Embryonic facial prominence (tissue), 1 donor: ENCODE measurements at regions not wholly inside any gene's neighbourhood (a gene's known extent, or its start where the extent isn't known, plus 50 kb on each side); places are given as distances from the start of the nearest gene placed in this dataset.
"Not testable (repeated sequence)": the region's sequence is repeated elsewhere in the genome, so short reads cannot be mapped to it uniquely, and the experiment has no call there.

Experiments
- DNase-seq: peaks from one replicate; pipeline ENCODE4 v3.0.0-alpha.2; 2016; ENCODE audit errors: extremely low spot score

DNA sequence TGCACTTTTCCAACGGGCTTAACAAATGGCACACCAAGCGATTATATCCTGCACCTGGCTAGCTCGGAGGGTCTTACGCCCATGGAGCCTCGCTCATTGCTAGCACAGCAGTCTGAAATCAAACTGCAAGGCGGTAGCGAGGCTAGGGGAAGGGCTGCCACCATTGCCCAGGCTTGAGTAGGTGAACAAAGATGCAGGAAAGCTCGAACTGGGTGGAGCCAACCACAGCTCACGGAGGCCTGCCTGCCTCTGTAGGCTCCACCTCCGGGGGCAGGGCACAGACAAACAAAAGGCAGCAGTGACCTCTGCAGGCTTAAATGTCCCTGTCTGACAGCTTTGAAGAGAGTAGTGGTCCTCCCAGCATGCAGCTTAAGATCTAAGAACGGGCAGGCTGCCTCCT is 365.4 kb downstream of the MMUT start:
- not testable (repeated sequence) for DNase-seq

DNA sequence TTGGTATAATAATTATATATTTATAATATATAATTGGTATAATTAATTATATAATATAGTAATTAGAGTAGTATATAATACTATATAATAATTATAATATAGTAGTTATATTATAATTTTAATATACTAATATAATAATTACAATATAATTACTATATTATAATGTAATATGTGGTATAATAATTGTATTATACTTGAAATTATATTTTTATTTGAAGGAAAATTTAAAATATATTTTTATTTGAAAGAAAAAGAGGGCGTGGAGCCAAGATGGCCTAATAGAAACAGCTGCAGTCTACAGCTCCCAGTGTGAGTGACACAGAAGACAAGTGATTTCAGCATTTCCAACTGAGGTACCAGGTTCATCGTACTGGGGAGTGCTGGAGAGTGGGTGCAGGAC is 365.9 kb downstream of the MMUT start:
- DNase-seq, result no peak

DNA sequence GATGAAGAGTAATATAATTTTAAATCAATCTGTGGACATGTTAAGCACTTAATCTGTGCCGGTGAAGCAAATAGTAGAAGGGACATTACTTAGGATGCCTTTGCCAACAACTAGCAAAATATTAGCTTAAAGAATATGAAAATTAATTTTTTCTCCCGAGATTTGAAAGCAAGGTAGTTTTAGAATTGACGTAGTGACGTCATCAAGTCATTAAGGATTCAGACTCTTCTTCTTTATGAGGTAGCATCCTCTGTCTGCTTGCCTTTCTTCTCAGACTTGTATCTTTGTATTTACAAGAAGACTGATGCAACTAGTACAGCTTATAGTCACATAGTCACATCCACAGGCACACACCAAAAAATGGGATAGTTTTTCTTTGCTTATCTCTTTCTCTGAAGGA is 374.4 kb downstream of the MMUT start:
- no peak for DNase-seq

DNA sequence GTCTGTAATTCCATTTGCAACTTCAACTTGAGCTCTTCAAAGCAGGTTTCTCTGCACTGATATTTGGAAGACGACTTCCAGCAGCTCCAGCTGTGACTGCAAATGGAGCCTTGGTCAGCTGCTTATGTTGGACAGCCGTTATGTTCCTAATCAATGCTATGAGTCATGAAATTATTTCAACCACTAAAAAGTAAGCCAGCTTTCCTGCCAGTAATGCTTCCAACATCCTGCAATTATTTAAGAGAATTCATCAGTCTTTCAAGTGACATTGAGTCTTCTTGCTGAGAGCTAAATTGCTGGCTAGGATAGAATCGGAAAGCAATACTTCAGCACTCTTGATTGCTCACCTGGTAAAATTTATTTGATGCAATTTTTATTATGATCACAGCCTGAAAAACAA is 375.7 kb downstream of the MMUT start:
- no peak for DNase-seq

- no peak for DNase-seq
Observed at GRCh38 chr6:49082611-49083010, 380.4 kb downstream of the MMUT start.

DNA sequence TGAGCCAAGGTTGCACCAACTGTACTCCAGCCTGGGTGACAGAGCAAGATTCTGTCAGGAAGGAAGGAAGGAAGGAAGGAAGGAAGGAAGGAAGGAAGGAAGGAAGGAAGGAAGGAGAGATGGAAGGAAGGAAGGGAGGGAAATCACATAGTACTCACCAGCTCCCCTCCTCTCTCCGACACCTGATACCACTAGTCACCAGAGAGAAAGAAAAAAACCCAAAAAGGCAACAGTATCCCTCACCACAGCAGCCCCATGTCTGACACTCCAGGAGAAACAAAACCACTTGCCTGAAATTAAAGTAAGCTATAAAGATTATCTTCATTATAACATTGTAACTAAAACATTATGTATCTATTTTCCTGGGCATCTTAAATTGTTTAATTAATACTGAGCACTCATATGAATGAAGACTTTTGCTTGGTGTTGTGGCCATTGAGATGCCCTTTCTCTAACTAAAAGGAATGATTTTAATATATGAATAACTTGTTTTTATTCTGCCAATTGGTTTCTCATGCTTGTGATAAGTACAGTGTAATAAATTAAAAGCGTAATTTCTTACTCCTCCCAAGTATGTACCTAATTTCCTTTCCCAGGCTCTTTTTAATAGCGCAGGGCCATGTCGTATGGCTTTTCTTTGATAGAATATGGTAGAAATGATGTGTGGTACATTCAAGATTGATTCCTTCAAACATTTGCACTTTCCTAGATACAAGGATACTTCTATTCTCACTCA is 390.0 kb downstream of the MMUT start:
- DNase-seq, result no peak

- no peak for DNase-seq
Observed at GRCh38 chr6:49072146-49072545, 390.9 kb downstream of the MMUT start.

DNA sequence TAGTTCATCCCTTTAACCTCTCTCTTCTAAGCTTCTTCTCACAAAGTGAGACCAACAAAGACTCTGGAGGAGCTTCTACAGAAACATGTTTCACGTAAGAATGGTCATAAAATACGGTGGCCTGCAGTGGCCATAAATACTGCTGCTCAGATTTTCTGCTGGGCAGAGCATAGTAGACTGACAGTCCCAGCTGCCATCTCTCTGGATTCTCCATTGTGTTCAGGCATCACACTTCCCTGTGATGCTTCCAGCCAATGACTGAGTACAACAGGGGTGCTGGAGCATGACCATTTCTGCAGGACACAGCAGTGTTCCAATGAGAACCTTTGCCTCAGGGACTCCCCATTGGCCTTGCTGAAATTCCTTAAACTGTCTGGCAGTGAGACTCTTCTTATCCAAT is 392.6 kb downstream of the MMUT start:
- no peak for DNase-seq

DNA sequence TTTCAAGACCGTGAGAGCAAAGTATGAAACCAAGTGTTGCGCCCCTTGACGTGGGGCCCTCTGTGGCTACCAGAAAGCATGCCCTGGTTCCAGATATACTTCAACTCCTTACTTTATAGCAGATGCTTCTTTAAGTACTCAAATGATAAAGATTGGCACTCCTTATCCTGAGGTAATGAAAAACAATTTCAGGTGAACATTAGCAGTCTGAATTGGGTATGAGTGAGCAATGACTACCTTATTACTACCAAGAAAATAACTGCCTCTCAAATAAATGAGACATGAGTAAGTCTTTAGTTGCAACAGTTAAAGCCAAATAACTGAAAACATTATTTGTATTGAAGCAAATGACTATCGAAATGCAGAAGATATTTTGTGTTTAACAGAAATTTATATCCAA is 408.7 kb downstream of the MMUT start:
- DNase-seq, result no peak

- no peak for DNase-seq
Observed at GRCh38 chr6:49052901-49053300, 410.2 kb downstream of the MMUT start.

DNA sequence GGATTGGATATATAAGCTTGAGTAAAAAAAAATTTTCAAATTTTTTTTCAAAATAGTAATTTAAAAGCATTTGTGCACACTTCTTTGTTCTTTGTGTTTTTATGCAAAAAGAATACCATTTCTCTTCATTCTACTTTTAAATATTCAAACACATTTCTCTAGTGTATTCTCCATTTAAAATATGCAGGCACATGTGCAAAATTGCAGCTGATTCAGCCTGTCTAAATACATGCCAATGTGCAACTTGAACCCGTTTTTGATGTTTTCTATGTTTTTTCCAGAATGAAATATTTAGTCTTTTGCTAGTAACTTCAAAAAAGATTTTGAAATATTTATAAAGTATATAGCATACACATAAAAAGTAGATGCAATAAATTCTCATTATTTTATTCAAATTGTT is 411.8 kb downstream of the MMUT start:
- no peak for DNase-seq

DNA sequence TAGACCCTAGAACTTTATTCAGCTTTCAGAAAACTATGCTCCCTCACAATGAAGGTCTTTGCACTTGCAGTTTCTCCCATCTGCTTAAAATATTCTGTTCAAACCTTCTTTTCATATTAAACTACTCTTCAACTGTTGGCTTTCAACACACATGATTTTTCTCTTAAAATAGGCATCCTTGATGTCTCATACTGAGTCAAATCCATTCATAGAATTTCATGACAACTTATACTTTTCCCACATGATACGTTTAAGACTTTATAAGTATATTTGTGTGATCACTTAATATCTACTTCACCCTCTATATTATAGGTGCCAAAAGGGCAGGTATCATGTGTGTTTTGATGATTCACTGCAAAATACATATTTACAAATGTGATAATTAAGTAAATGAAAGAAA is 412.5 kb downstream of the MMUT start:
- no peak for DNase-seq

DNA sequence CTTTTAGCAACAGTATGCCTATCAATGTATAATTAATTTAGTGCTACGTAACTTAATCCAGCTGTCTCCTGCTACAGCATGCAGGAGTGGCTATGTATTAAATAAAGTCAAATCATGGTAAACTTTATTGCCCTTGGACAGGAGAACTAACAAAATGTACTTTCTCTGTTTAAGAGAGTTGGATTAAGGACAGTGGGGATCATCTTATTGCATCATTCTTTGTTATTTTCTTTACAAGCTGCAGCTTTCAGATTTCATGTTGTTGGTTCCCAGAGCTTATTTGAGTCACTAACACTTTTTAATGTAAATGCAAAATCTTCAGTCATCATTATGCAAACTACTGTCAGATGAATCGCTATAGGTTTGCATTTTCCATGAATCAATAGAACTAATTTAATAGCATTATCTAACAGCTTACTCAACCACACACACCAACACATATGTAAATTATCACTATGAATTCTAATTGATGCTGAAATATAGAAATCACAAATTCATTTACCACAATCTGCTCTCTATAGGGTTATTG is 424.7 kb downstream of the MMUT start:
- no peak for DNase-seq

- DNase-seq, result no peak
Observed at GRCh38 chr6:49030251-49031020, 432.6 kb downstream of the MMUT start.

GRCh38 chr6:49027644-49028043 is 435.4 kb downstream of the MMUT start:
- DNase-seq, result no peak

DNA sequence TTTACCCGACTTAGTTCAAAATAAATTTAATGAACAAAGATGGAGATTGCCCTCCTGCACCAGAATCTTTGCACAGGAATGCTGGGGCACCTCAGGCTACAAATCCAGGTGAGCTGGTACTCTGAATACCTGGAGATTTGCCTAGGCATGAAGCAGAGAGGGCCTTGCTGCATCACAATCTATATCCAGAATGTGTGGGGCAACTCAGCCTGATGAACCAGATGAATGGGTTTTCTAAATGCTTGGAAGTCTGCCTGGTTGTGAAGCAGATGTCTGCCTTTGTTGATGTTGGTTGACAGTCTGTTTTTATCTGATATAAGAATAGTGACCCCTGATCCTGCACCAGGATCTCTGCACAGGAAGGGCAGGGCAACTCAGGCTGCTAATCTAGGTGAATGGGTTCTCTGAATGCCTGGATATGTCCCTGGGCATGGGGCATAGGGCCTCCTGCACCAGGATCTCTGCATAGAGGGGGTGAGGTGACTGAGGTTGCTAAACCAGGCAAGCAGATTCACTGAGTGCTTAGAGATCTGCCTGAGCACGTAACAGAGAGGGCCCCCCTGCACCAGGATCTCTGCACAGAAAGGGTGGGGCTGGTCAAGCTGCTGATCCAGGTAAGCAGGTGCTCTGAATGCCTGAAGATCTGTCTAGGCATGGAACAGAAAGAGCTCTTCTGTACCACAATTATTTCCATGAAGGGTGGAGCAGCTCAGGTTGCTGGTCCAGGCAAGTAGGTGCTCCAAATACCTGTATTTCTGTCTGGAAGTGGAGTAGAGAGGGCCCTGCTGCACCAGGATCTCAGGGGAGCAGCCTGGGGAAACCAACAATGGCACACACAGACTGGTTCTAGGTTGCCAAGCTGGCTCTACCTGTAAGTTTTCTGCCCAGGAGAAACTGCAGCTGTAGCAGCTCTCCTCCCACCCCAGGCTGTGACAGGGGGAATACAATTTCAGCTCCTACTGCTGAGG is 437.5 kb downstream of the MMUT start:
- no peak for DNase-seq

GRCh38 chr6:49004801-49005200 is 458.3 kb downstream of the MMUT start:
- no peak for DNase-seq

DNA sequence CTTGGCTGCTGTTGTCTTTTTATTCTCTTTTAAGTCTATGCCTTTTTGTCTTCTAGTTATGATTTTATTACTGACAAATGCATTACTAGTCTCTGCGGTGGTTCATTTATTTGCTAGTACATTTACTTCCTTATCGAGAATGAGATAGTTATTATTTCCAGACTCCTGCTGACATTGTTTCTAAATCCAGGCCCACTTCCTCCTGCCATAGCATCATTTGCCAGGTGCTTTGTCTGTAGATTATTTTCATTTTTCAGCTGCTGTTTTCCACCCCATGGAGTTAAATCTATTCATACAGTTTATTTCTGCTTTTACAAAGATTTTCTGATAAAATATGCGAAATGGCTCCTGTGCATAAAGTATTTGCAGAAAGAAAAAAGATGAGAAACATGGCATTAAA is 459.7 kb downstream of the MMUT start:
- no peak for DNase-seq

GRCh38 chr6:49001856-49002541 is 461.1 kb downstream of the MMUT start:
- DNase-seq, result no peak

- no peak for DNase-seq
Observed at GRCh38 chr6:48998574-48998973, 464.5 kb downstream of the MMUT start.

GRCh38 chr6:48996461-48997119 is 466.5 kb downstream of the MMUT start:
- no peak for DNase-seq
